Stimulated activated CD4-positive, alpha-beta T cell treated with anti-CD3 and anti-CD28 coated beads, Interleukin-4, amount 100 ng/mL, for 1 hour (primary cell): ENCODE measurements at regions not wholly inside any gene's neighbourhood (a gene's known extent, or its start where the extent isn't known, plus 50 kb on each side); places are given as distances from the start of the nearest gene placed in this dataset.

Experiments used
- DNase-seq: peaks from one replicate; pipeline ENCODE4 v3.0.0-alpha.2; 2020

- DNase-seq, result no peak
Observed at GRCh38 chr2:196249860-196250259, 78.5 kb upstream of the STK17B start.

- no peak for DNase-seq
Observed at GRCh38 chr2:196251132-196251531, 79.8 kb upstream of the STK17B start.

GRCh38 chr2:196252408-196253115 is 81.2 kb upstream of the STK17B start:
- no peak for DNase-seq

GRCh38 chr2:196253116-196253480 is 81.7 kb upstream of the STK17B start:
- DNase-seq, result no peak

GRCh38 chr2:196256585-196256984 is 85.2 kb upstream of the STK17B start:
- DNase-seq, result no peak

- no peak for DNase-seq
Observed at GRCh38 chr2:196257086-196257485, 85.7 kb upstream of the STK17B start.

DNA sequence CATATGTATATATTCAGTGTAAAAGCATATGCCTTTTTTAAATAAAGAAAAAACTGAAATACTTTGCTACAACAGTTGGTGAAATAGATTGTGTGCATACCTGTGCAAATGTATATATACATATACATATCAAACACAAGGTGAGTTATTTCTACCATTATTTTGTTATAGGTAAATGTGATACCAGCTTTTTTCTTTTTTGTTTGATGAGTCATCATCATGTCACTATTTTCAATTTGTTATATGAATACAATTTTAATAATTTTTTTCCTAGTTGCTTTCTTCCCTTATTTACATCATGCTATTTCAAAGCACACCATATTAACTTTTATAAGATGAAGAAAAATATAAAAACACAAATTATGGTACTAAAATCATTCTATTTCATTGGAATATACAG is 87.0 kb upstream of the STK17B start:
- no peak for DNase-seq

DNA sequence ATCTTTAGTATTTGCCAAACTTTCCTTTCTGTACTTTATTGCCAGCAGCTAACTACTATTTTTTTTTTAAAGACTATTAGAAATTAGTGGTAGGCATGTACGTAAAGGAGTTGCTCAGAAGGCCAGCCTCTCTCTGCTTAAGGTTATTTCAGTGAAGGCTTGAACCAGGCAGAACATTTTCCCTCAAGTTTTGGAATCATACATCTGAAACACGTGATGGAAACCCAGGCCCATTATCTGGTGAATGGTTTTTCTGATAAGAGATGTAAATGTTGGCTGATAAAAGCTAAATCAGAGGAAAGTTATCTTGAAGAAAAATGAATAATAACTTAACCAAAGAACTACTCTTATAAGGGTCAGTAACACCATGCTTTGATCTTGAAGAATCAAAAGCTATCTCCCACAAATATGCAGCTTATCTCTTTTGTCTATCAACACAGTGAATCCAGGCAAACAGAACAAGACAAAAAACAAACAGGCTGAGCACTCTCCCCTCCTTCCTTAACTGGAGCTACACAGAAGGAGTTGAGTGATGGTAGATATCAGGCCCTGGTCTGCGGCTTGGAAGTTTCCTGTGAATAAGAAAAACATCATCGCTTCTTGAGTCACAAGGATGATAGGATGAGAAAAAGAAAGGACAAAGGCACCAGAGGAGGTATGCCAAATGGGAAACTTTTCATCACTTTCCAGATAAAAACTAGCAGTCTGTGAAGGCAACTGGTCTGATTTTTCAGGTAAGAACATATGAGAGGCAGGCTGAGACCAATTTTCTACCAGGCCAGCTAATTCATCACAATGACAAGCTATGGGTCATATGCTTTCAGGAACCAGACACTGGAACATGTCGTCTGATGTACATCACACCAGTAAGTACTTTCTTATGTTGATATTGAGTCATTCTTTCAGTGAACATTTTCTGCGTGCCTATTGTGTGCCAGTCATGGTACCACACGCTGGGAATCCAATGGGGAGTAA is 88.4 kb upstream of the STK17B start:
- DNase-seq, result peak; percentile 41

DNA sequence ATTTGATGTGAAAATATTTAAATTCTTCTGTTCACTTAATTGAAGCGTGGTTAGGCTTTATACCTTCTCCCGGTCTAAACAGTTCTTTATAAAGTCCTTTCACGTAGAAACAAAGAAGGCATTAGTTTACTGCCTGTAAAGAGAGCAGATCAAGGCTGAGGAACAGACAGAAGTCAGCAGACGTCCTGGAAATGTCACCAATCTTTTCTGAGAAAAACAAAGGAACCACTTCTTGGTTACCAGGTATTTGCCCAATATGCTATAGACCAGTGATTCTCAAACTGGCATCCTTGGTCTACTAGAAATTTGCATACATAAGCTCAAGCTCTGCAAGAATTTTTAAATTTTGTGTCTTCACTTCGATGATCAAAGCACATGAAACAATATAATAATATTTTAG is 89.2 kb upstream of the STK17B start:
- DNase-seq, result no peak

- DNase-seq, result no peak
Observed at GRCh38 chr2:196262606-196263005, 91.2 kb upstream of the STK17B start.

GRCh38 chr2:196263181-196263747 is 91.9 kb upstream of the STK17B start:
- no peak for DNase-seq

- DNase-seq, result no peak
Observed at GRCh38 chr2:196266351-196266750, 95.0 kb upstream of the STK17B start.

DNA sequence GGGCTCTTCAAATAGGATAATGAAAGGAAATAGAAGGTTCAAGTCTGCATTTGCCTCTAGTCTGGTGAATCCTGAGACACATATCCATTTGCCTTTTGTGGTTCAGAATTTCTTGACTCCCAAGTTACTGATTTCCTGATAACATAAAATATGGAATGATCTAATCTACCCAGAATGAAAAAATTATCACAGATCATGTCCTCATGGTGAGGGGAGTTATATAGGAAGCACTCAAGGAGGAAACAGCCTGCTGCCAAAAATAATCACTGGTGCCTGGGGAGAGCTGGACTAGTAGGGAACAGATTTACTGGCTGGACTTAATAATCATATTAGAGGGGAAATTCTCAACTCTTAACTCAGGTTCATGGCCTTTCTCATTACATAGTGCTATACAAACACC is 95.5 kb upstream of the STK17B start:
- DNase-seq, result no peak

- DNase-seq, result no peak
Observed at GRCh38 chr2:196268025-196268424, 96.6 kb upstream of the STK17B start.

DNA sequence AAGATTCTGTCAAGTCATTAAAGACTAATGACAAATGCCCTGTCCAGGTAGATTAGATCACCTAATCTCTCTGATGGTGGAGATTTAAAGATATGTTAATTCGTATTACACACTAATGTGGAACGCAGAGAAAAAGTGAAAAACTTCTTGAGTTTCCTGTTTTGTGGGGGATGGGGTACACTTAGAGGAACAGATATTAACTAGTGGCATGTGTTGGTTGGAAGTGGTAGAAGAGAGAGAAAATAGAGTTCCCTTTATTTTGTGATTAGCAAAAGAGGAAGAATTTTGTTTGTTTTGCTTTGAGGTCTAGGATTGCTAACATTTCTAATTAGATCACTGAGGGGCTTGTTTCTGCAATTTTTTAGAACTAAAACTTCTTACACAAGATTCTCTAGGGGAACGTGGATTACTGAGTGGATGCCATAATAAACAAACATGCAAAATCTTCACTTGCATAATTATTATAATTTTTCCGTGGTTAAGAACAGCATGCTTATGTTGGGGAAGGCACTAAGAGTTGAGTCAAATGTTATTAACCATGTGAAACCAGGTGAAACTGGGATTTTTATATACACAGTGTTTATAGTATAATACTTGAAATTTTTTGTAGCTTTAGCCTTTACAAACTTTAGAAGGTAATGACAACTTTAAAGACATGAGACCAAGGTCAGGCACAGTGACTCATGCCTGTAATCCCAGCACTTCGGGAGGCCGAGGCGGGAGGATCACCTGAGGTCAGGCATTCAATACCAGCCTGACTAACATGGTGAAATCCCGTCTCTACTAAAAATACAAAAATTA is 97.4 kb upstream of the STK17B start:
- DNase-seq, result no peak

- no peak for DNase-seq
Observed at GRCh38 chr2:196271795-196272194, 100.4 kb upstream of the STK17B start.

- DNase-seq, result no peak
Observed at GRCh38 chr2:196274387-196274809, 103.0 kb upstream of the STK17B start.

DNA sequence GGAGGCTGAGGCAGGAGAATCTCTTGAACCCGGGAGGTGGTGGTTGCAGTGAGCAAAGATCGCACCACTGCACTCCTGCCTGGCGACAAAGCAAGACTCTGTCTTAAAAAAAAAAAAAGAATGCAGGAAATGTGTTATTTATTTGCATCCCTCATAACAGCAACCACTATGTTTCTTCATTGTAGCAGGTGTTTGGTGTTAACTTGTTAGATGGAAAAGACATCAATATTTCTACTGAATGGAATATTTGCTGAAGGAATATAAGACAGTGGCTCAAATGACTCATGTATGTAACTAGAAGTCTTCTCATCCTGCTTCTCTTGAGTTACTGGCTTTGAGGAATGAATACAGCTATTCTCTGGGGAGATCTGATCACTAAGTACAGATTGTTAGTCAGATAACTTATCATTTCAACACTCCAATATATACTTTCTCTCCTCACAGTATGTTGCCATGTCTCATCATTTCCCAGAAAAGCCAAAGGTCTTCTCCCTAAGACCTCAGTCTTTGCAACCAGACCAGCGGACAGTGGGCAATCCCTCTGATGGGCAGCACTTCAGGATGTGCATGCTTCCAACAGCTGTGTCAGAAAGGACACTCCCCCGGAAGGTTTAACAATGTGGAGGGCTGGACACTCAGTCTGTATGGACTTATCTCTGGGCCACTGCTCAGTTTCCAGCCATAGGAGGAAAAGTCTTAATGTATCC is 104.4 kb upstream of the STK17B start:
- DNase-seq, result no peak

GRCh38 chr2:196276421-196276820 is 105.0 kb upstream of the STK17B start:
- no peak for DNase-seq

GRCh38 chr2:196277002-196277401 is 105.6 kb upstream of the STK17B start:
- no peak for DNase-seq

DNA sequence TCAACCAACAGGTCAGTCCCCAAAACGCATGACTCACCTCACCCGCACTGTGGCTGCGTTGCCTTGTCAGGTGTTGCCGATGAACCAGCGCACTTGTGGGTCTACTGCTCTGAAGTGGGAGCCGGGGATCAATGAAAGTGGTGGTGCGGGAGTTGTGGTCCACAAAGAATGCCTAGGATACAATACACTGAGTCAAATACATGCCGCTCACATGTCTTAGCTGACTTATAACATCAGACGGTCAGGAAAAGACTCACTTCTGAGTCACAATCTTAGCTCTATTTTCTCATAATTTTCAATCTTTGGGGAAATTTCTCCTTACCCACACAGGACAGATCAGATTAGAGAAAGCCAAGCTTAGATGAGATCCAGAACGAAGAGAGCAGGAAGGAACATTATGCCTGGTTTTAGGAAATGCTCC is 107.1 kb upstream of the STK17B start:
- peak; percentile 54 for DNase-seq

DNA sequence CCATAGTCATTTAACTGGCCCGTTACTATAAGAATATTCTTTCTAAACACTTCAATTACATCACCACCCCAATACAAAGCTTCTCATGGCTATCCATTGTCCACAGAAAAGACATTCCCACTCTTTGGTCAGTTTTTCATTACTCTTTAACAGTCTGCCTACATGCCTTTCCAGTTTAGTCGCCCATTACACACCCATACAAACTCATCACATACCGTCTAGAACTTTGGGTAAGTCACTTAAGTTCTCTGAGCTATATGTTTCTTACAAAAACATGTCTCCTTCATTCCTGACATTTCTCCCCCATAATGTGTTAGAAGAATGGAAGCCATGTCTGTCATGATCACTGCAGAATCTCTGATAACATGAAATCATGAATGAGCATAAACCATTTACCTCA is 108.2 kb upstream of the STK17B start:
- DNase-seq, result no peak
